ENCODE measurements at regions not wholly inside any gene's neighbourhood (a gene's known extent, or its start where the extent isn't known, plus 50 kb on each side); places are given as distances from the start of the nearest gene placed in this dataset.
"Not testable (repeated sequence)": the region's sequence is repeated elsewhere in the genome, so short reads cannot be mapped to it uniquely, and the experiment has no call there.

GRCh38 chr4:180281724-180282123 lies 1961.5 kb upstream of the TENM3 start:
- DNase-seq (ENCODE audit: low spot score): no peak

- no peak for DNase-seq (ENCODE audit: low spot score)
These were observed 1958.9 kb upstream of the TENM3 start for GRCh38 chr4:180284267-180284666.

DNA sequence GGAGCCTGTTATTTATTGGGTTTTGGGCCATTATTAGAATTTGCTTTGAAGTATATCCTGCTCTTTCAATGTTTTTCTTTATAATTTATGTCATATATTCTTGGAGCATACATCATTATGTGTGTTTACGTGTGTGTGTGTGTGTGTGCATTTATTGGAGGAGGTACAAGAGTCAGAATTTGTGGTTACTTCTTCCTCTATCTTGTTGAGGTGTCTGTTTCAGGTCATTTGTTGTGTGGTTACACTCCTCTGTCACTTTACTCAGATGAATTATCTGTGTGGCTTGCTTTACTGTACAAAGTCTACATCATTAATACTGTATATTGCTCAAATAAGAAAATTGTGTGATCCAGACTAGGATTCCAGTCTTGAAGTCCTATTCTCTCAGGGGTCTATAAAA lies 1957.4 kb upstream of the TENM3 start:
- DNase-seq (ENCODE audit: low spot score): no peak

DNA sequence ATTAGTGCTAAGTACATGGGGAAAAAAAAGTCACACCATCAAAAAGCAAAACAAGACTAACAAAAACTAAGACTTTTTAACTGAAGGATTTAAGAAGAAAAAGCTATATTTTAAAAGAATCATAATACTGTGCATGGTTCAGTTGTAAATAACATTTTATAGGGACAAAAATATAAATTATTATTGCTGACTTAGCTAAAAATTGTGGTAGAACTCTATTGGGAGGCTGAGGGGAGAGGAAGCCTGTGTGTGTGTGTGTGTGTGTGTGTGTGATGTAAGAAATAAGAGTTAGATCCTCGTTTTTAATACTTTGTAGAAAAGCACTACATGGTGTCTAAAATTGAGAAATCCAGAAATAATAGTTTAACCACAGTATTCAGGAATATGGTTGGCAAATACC lies 1950.9 kb upstream of the TENM3 start:
- DNase-seq (ENCODE audit: low spot score): no peak

GRCh38 chr4:180296036-180296599 lies 1947.1 kb upstream of the TENM3 start:
- DNase-seq (ENCODE audit: low spot score): no peak

DNA sequence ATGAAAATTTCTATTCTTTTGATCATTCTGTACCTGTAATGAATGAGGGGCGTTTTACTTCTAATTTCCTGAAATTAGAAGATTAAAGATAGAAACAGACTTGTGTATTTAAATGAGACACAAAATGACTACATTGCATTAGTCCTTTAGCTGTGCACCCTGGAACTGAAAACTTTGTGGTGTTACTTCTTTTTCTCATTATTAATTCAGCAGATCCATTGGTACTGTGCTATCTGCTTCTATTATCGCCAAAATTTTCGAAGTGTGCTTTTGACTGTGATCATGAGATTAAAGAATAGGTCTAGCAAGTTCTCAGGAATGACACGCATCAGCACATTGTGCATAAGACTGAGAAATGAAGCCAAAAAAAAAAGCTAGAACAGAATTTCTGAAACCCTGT lies 1938.9 kb upstream of the TENM3 start:
- DNase-seq (ENCODE audit: low spot score): no peak

- DNase-seq (ENCODE audit: low spot score): no peak
These were observed 1932.6 kb upstream of the TENM3 start for GRCh38 chr4:180310616-180311015.

DNA sequence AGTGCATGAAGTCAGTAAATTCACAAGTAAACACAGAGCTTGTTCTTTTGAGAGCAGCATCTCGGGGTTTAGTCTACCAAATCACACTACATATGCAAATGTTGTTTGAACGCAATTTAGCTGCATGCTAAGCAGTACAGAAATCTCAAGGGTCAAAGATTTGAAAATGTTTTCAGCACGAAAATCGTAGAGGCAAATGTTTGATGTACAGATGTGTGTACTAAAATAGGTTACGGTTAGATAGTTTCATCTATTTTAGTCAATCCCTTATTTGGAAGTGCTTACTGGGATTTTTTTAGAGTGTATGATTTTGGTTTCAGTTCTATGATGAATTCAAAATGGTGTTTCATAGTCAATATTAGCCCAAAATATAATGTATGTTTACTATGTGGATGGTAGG lies 1928.2 kb upstream of the TENM3 start:
- DNase-seq (ENCODE audit: low spot score): no peak

GRCh38 chr4:180330521-180330920 lies 1912.7 kb upstream of the TENM3 start:
- no peak for DNase-seq (ENCODE audit: low spot score)

DNA sequence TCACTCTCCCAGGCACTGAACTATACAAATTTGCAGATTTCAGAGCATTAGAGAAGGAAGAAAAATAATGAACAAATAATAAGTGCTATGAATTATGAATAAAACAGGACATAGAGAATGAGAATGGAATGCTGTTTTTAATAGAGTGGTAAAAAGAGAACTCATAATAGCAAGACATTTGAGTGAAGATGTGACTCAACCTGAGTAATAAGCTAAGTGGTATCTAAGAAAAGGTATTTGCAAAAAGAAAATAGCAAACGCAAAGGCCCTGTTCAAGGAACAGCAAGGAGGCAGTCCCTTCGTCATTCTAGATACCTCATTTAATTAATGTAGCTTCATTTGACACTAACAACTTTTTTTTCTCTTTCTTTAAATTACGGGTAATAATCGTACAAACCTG lies 1910.0 kb upstream of the TENM3 start:
- DNase-seq (ENCODE audit: low spot score): no peak

DNA sequence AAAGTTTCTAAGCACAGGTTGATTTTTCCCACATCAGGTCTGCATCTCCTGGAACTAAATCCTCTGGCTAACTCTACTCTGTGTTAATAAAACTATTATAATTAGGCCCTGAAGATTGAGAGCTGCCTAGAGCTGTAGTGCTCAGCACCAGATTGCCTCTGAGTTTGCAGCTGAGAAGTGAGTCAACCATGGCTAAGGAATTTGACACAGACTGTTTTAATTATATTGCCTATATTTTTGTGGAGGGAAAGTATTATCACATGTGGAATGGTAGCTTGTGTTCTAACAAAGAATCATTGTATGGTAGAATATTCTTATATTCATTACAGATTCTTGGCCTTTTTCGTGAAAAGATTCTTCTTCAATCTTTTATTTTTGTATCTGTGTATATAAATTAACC lies 1907.6 kb upstream of the TENM3 start:
- DNase-seq (ENCODE audit: low spot score): no peak

GRCh38 chr4:180336494-180337090 lies 1906.6 kb upstream of the TENM3 start:
- no peak for DNase-seq (ENCODE audit: low spot score)

GRCh38 chr4:180341926-180342325 lies 1901.3 kb upstream of the TENM3 start:
- no peak for DNase-seq (ENCODE audit: low spot score)

- DNase-seq (ENCODE audit: low spot score): no peak
These were observed 1892.3 kb upstream of the TENM3 start for GRCh38 chr4:180350901-180351300.

GRCh38 chr4:180356766-180357165 lies 1886.4 kb upstream of the TENM3 start:
- no peak for DNase-seq (ENCODE audit: low spot score)

- DNase-seq (ENCODE audit: low spot score): not testable (repeated sequence)
These were observed 1883.1 kb upstream of the TENM3 start for GRCh38 chr4:180360113-180360512.

GRCh38 chr4:180363815-180364214 lies 1879.4 kb upstream of the TENM3 start:
- DNase-seq (ENCODE audit: low spot score): no peak

DNA sequence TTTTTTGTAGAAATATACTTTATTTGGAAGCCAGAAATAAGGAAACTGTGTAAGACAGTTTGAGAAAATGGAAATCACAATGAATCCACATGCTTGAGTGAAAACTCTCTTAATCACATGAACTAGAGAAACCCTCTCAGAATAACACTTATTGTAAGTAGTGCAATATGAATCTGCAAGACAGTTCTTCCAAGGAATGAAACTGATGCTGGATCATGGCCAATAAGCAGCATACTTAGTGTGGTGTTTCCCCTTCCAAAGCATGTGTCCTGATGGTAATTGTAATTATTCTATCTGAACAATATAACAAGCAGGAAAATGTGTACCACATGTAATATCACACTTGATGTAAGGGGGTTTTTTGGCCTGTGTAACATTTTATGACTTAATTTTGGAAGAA lies 1870.5 kb upstream of the TENM3 start:
- no peak for DNase-seq (ENCODE audit: low spot score)

DNA sequence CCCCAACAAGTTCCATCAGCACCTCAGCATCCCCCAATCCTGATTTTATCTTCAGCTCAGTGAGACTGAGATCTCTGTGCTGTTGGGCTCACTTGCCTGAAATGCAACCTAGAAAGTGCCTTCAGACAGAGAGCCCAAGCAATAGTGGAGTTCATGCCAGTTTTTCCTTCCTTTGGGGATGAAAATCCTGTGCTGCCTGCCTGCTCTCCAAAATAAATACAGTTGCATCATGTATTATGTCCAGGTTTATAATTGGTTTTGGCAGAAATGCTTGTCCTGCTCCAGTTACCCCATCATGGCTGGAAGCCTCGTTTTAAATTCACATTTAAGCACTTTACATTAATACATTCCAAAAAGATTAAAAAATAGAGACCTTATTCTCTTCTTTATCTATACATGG lies 1865.5 kb upstream of the TENM3 start:
- DNase-seq (ENCODE audit: low spot score): no peak

- DNase-seq (ENCODE audit: low spot score): peak; percentile 7
These were observed 1862.5 kb upstream of the TENM3 start for GRCh38 chr4:180380733-180381132.

- no peak for DNase-seq (ENCODE audit: low spot score)
These were observed 1851.6 kb upstream of the TENM3 start for GRCh38 chr4:180391613-180392012.

- no peak for DNase-seq (ENCODE audit: low spot score)
These were observed 1848.9 kb upstream of the TENM3 start for GRCh38 chr4:180394312-180394711.

GRCh38 chr4:180394730-180395129 lies 1848.5 kb upstream of the TENM3 start:
- DNase-seq (ENCODE audit: low spot score): no peak

DNA sequence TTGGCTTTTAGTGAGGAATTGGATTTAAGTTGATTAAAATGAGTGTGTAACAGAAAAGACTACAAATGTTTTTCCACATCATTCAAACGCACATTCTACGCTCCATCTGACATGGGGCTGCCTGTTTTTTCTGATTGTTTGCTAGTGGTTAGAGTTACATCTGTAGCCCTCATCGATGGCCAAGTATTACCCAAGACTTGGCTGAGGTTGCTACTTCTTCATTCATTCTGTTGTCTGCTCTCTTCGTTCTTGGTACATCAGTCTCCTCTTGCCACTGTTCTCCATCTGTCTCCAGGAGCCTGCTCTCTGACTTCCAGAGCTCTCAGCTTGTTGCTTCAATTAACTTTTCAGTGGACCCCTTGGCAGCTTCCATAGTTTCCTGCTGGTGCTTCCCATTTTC lies 1844.6 kb upstream of the TENM3 start:
- no peak for DNase-seq (ENCODE audit: low spot score)

Data from kidney capillary endothelial cell (primary cell).